ENCODE measurements at regions not wholly inside any gene's neighbourhood (a gene's known extent, or its start where the extent isn't known, plus 50 kb on each side); places are given as distances from the start of the nearest gene placed in this dataset.

DNA sequence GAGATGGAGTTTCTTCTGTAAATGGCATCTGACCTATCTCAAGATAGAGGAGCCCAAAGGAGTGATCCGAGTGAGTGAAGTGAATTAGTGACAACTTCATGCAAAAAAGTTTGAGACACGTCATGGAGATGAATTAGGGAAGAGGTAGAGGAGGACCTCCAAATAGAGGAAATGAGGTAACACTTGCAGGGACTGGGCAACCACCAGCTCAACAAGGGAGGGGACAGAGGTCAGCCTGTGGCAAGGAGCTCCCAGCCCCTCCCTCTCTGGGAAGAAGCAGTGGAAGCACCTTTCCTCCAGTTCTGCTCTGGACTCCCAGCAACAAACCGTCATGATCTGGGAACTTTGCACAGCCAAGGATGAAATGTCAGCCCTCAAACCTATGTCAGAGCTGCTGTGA, 83.5 kb upstream of the IKZF1 start:
- Histone ChIP-seq H4K20me1 (ENCODE audit: control insufficient read depth, insufficient read depth, low read length, poor library complexity, severe bottlenecking) (no peaks in the 10 kb centered on the region), H3K36me3 (replicated peaks in 1 of 2; ENCODE audit: control extremely low read depth in 1 of 2, control insufficient read depth in 1 of 2, extremely low read depth in 1 of 2, insufficient read depth in 2 of 2, low read length in 1 of 2) (no peaks in the 10 kb centered on the region), H3K27ac (ENCODE audit: low read length in 2 of 2) (no peak overlapping the region), H3K9ac (ENCODE audit: low read length) (no peak overlapping the region), H3K27me3 (replicated peaks in 1 of 4; ENCODE audit: control extremely low read depth in 1 of 4, control insufficient read depth in 3 of 4, insufficient read depth in 4 of 4, low read length in 3 of 4) (no peaks in the 10 kb centered on the region), H3K4me1 (ENCODE audit: control insufficient read depth in 2 of 2, insufficient read depth in 2 of 2, low read length in 2 of 2) (no peaks in the 10 kb centered on the region), H3K4me2 (replicated peaks; ENCODE audit: low read depth, low read length, poor library complexity, severe bottlenecking) (no peak overlapping the region), H3K4me3 (ENCODE audit: control extremely low read depth in 1 of 5, extremely low read depth in 1 of 5, insufficient read depth in 1 of 5, low read depth in 2 of 5, low read length in 4 of 5) (no peak overlapping the region), H3K9me3 (ENCODE audit: control extremely low read depth in 1 of 3, control insufficient read depth in 2 of 3, insufficient read depth in 1 of 3, low read length in 2 of 3) (peaks cover 1 to 19% (median 12%) of the 10 kb centered on the region in 3 donors), H2AFZ (ENCODE audit: insufficient read depth, low read depth, low read length, poor library complexity, severe bottlenecking) (no peak overlapping the region), H3K79me2 (ENCODE audit: control insufficient read depth, insufficient read depth, low read length) (no peaks in the 10 kb centered on the region)
- ATAC-seq (ENCODE audit: low read depth) (no peak), DNase-seq (no peak)
- ChIA-PET CTCF (interaction anchor here (0.7 to 1.4 kb wide), 7 partner anchors 9 to 197 kb away, joined by 3 to 4 read pairs (median 3); no protein-coding TSS in a partner anchor), POLR2A (no interaction called here)
- Mint-ChIP-seq H3K9me3 (ENCODE audit: insufficient read depth) (peaks cover 8% of the 10 kb centered on the region), H3K4me1 (no peaks in the 10 kb centered on the region), H3K27me3 (no peaks in the 10 kb centered on the region), H3K27ac (no peak overlapping the region), H3K4me3 (no peak overlapping the region)
- no peak for TF ChIP-seq EZH2 (IDR thresholded peaks at IDR 0.05; ENCODE audit: borderline replicate concordance, insufficient read depth, low read depth, low read length, poor library complexity, severe bottlenecking)
- no peak for TF ChIP-seq CTCF (IDR thresholded peaks at IDR 0.05)
- WGBS (ENCODE audit: insufficient coverage): 66% methylated on average over 2 of the region's 3 CpGs
- intact Hi-C loops (cut with micrococcal nuclease): no loop called here

DNA sequence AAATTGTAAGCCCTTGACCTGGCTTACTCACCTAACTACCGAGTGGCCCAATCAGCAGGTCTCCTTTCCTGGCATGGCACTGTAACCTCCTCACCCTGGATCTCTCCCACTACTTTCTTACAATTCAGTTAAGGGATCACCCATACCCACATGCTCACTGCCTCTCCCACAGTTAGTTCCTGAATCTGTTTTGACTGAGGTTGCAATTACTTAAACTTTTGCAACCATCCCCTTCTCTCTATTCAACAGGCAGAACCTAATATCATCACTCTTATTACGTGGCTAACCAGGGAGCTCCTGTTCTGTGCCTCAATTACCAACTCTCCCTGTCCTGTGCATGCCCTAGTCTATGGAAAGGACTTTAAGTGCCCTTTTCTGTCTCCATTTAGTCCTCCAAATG, 84.2 kb upstream of the IKZF1 start:
- H3K79me2 ChIP-seq (ENCODE audit: control insufficient read depth, insufficient read depth, low read length): no peaks in the 10 kb centered on the region
- no peak overlapping the region for H2AFZ ChIP-seq (ENCODE audit: insufficient read depth, low read depth, low read length, poor library complexity, severe bottlenecking)
- ChIA-PET POLR2A (no interaction called here), CTCF (interaction anchor here (0.9 to 1.4 kb wide), 2 partner anchors 14 to 15 kb away, joined by 3 read pairs; no protein-coding TSS in a partner anchor)
- H3K4me2 ChIP-seq (replicated peaks; ENCODE audit: low read depth, low read length, poor library complexity, severe bottlenecking): no peak overlapping the region
- peaks cover 1 to 19% (median 12%) of the 10 kb centered on the region in 3 donors for H3K9me3 ChIP-seq (ENCODE audit: control extremely low read depth in 1 of 3, control insufficient read depth in 2 of 3, insufficient read depth in 1 of 3, low read length in 2 of 3)
- intact Hi-C loops (cut with micrococcal nuclease): no loop called here
- H3K27ac ChIP-seq (ENCODE audit: low read length in 2 of 2): no peak overlapping the region
- H3K27me3 ChIP-seq (replicated peaks in 1 of 4; ENCODE audit: control extremely low read depth in 1 of 4, control insufficient read depth in 3 of 4, insufficient read depth in 4 of 4, low read length in 3 of 4): no peaks in the 10 kb centered on the region
- Mint-ChIP-seq H3K9me3 (ENCODE audit: insufficient read depth) (peaks cover 8% of the 10 kb centered on the region), H3K4me3 (no peak overlapping the region), H3K27ac (no peak overlapping the region), H3K4me1 (no peaks in the 10 kb centered on the region), H3K27me3 (no peaks in the 10 kb centered on the region)
- no peak overlapping the region for H3K4me3 ChIP-seq (ENCODE audit: control extremely low read depth in 1 of 5, extremely low read depth in 1 of 5, insufficient read depth in 1 of 5, low read depth in 2 of 5, low read length in 4 of 5)
- H3K4me1 ChIP-seq (ENCODE audit: control insufficient read depth in 2 of 2, insufficient read depth in 2 of 2, low read length in 2 of 2): no peaks in the 10 kb centered on the region
- no peaks in the 10 kb centered on the region for H3K36me3 ChIP-seq (replicated peaks in 1 of 2; ENCODE audit: control extremely low read depth in 1 of 2, control insufficient read depth in 1 of 2, extremely low read depth in 1 of 2, insufficient read depth in 2 of 2, low read length in 1 of 2)
- ATAC-seq (ENCODE audit: low read depth) (no peak), DNase-seq (no peak)
- H4K20me1 ChIP-seq (ENCODE audit: control insufficient read depth, insufficient read depth, low read length, poor library complexity, severe bottlenecking): no peaks in the 10 kb centered on the region
- no peak overlapping the region for H3K9ac ChIP-seq (ENCODE audit: low read length)
- TF ChIP-seq EZH2 (IDR thresholded peaks at IDR 0.05; ENCODE audit: borderline replicate concordance, insufficient read depth, low read depth, low read length, poor library complexity, severe bottlenecking) (no peak), CTCF (IDR thresholded peaks at IDR 0.05) (no peak)
- WGBS (ENCODE audit: insufficient coverage): 94% methylated on average over 2 of the region's 2 CpGs

All from B cell (primary cell).